ENCODE measurements at regions not wholly inside any gene's neighbourhood (a gene's known extent, or its start where the extent isn't known, plus 50 kb on each side); places are given as distances from the start of the nearest gene placed in this dataset.

- Mint-ChIP-seq H3K9me3 (no peaks in the 10 kb centered on the region), H3K27me3 (ENCODE audit: low read depth) (no peaks in the 10 kb centered on the region), H3K4me3 (no peak overlapping the region), H3K4me1 (peaks cover 3% of the 10 kb centered on the region), H3K36me3 (ENCODE audit: low read depth) (no peaks in the 10 kb centered on the region), H3K27ac (ENCODE audit: unreplicated experiment) (no peak overlapping the region)
- no peak for TF ChIP-seq CTCF (conservative IDR thresholded peaks at IDR 0.05)
- no peak for DNase-seq (ENCODE audit: low read depth, low spot score)
These were observed 82.0 kb upstream of the NFIA start for GRCh38 chr1:61000327-61000726.

GRCh38 chr1:60998786-60999185, 83.6 kb upstream of the NFIA start:
- no peak for TF ChIP-seq CTCF (conservative IDR thresholded peaks at IDR 0.05)
- Mint-ChIP-seq H3K4me3 (no peak overlapping the region), H3K36me3 (ENCODE audit: low read depth) (no peaks in the 10 kb centered on the region), H3K27ac (ENCODE audit: unreplicated experiment) (no peak overlapping the region), H3K4me1 (no peaks in the 10 kb centered on the region), H3K27me3 (ENCODE audit: low read depth) (no peaks in the 10 kb centered on the region), H3K9me3 (no peaks in the 10 kb centered on the region)
- no peak for DNase-seq (ENCODE audit: low read depth, low spot score)

- Mint-ChIP-seq H3K4me3 (no peak overlapping the region), H3K4me1 (peaks cover 23% of the 10 kb centered on the region), H3K27ac (ENCODE audit: unreplicated experiment) (no peak overlapping the region), H3K9me3 (no peaks in the 10 kb centered on the region), H3K27me3 (ENCODE audit: low read depth) (no peaks in the 10 kb centered on the region), H3K36me3 (ENCODE audit: low read depth) (no peaks in the 10 kb centered on the region)
- TF ChIP-seq CTCF (conservative IDR thresholded peaks at IDR 0.05): no peak
- DNase-seq (ENCODE audit: low read depth, low spot score): no peak
These were observed 87.4 kb upstream of the NFIA start for GRCh38 chr1:60994828-60995492.

GRCh38 chr1:60994369-60994768, 88.0 kb upstream of the NFIA start:
- Mint-ChIP-seq H3K4me1 (peaks cover 27% of the 10 kb centered on the region), H3K36me3 (ENCODE audit: low read depth) (no peaks in the 10 kb centered on the region), H3K27me3 (ENCODE audit: low read depth) (no peaks in the 10 kb centered on the region), H3K27ac (ENCODE audit: unreplicated experiment) (no peak overlapping the region), H3K9me3 (no peaks in the 10 kb centered on the region), H3K4me3 (no peak overlapping the region)
- DNase-seq (ENCODE audit: low read depth, low spot score): no peak
- no peak for TF ChIP-seq CTCF (conservative IDR thresholded peaks at IDR 0.05)

- Mint-ChIP-seq H3K4me3 (no peak overlapping the region), H3K4me1 (peaks cover 32% of the 10 kb centered on the region), H3K36me3 (ENCODE audit: low read depth) (no peaks in the 10 kb centered on the region), H3K27ac (ENCODE audit: unreplicated experiment) (no peak overlapping the region), H3K9me3 (no peaks in the 10 kb centered on the region), H3K27me3 (ENCODE audit: low read depth) (no peaks in the 10 kb centered on the region)
- no peak for TF ChIP-seq CTCF (conservative IDR thresholded peaks at IDR 0.05)
- no peak for DNase-seq (ENCODE audit: low read depth, low spot score)
These were observed 90.2 kb upstream of the NFIA start for GRCh38 chr1:60992165-60992564.
